GM11168 (cell line): ENCODE measurements at regions not wholly inside any gene's neighbourhood (a gene's known extent, or its start where the extent isn't known, plus 50 kb on each side); places are given as distances from the start of the nearest gene placed in this dataset.
"Not testable (repeated sequence)": the region's sequence is repeated elsewhere in the genome, so short reads cannot be mapped to it uniquely, and the experiment has no call there.

ENCODE experiments used
- in situ Hi-C: fragments of 300-500 bp; cut with MboI; formaldehyde crosslinking; loops from one replicate; pipeline ENCODE4 v1.12.0; 2022; ENCODE audit warnings: low sequenced_read_pairs; ENCODE audit not compliant: unreplicated experiment

DNA sequence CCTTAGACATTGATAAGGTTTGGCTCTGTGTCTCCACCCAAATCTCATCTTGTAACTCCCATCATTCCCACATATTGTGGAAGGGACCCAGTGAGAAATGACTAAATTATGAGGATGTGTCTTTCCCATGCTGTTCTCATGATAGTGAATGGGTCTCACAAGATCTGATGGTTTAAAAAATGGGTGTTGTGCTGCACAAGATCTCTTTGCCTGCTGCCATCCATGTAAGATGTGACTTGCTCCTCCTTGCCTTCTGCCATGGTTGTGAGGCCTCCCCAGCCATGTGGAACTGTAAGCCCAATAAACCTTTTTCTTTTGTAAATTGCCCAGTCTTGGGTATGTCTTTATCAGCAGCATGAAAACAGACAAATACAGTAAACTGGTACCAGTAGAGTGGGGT is 206.1 kb upstream of the KCND2 start:
- in situ Hi-C loops = not testable (repeated sequence)

DNA sequence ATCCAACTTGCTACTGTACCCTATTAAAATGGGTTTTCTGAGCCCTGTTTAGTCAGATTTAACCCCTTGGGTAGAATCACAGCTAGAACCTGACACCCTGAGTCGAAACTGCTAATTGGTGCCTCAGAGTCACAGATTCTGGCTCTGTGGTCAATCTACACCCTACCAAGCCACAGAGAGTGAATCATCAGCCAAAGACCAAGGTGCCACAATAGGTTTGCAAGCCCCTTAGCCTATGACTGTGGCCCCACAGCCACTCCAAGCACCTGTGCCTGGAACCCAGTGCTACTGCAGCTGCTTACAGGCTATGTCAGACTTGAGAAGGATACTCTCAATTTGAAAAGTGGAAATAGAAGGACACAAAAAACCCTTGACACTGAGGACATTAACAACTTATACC is 202.8 kb upstream of the KCND2 start:
- in situ Hi-C loops = no loop called here

DNA sequence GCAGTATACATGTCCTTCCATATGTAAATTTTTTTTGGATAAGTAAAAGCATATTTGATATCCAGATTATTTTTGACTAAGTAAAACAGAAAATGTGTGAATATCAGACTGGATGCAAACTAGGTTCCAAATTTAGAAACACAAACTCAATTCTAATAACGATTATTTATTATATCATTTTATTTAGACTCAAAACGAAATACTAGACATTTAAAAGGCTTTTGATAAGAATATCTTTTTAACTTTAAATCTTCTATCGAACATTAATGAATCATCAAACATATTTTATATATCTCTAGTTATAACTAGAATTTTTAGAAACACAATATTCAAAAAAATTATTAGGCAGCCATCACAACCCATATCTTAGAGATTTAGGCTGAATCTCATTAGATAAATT is 195.2 kb upstream of the KCND2 start:
- in situ Hi-C loops = no loop called here

DNA sequence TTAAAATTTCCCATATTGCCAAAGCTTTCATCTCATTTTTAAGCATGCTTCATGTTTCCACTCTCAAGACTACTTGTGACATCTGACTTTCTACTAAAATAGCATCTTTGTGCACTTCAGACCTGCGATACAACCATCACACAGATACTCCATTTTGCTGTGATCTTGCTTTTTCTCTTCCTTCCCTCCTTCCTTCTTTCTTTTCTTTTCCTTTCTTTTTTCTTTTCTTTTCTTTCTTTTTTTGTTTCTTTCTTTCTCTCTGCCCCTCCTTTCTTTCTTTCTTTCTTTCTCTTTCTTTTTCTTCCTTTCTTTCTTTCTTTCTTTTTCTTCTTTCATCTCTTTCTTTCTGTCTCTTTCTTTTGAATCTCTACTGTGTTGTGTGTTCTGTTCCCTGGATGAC is 194.0 kb upstream of the KCND2 start:
- in situ Hi-C loops = no loop called here

DNA sequence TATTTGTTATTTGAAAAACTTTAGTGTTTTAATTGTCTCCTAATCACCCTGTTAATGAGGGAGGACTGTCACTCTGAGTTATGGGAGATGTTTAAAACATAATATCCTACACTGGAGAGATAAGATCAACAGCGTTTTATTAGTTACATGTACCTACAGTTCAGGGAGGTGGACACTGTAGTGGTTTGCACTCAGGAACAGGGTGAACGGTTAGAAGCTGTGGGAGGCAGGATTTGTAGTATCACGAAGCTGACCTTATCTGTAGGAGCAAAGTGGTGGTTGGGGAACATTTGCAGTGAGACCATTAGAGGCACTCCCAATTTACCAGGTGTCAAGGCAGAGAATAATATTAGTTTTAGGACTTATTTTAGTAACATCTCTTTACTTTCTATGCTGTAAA is 193.3 kb upstream of the KCND2 start:
- in situ Hi-C loops = no loop called here

DNA sequence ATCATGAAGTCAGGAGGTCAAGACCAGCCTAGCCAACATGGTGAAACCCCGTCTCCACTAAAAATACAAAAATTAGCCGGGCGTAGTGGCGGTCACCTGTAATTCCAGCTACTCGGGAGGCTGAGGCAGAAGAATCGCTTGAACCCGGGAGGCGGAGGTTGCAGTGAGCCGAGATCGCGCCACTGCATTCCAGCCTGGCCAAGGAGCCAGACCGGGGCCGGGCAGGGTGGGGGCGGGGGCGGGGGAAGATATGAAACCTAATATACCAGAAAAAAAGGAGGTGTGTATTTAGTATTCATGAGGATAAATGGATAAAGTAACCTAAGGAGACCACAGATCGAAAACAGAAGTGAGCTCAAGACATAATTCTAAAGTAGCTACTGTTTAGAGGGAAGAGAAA is 186.5 kb upstream of the KCND2 start:
- in situ Hi-C loops = not testable (repeated sequence)

DNA sequence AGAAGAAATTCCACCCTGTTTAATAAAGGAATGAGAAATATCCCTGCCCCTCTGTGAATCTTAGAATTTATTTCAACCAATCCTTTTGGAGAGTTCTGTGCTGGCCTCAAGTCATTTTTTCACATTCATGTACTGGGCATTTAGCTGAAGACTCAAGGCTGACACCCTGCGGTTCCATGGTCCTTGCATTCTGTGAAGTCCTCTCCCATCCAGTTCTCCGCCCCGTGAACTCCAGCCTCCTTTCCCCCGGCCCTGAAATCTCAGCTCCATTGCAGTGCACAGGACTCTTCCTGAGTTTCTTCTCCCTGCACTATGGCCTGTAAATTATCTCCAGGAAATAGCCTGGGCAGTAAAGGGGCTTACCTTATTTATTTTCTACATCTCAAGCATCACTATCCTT is 183.0 kb upstream of the KCND2 start:
- in situ Hi-C loops = no loop called here

DNA sequence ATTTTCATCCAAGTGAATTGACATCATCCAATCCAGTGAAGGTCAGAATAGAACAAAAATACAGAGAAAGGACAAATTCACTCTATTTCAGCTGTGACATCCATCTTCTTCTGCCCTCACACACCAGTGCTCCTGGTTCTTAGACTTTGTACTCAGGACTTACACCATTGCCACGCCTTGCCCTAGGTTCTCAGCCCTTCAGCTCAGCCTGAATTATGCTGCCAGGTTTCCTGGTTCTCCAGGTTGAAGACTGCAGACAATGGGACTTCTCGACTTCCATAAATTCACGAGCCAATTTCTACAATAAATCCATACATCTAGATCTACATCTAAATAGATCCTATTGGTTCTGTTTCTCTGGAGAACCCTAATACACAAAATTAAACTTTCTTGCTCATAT is 181.2 kb upstream of the KCND2 start:
- in situ Hi-C loops = no loop called here

DNA sequence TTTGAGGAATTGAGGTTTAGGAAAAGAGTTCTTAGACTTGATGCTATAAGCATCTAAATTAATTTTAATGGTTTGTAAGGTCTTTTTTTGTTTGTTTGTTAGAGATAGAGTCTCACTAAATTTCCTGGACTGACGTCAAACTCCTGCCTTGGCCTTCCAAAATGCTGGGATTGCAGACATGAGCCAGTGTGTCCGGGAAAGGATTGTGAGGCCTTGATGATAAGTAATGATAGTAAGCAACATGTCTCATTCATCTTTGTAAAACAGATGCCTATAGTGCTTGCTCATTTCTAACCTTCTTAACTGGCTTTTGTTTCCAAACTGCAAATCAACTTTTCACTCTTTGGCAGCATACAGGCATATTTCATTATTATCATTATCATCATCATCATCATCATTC is 176.0 kb upstream of the KCND2 start:
- in situ Hi-C loops = no loop called here

DNA sequence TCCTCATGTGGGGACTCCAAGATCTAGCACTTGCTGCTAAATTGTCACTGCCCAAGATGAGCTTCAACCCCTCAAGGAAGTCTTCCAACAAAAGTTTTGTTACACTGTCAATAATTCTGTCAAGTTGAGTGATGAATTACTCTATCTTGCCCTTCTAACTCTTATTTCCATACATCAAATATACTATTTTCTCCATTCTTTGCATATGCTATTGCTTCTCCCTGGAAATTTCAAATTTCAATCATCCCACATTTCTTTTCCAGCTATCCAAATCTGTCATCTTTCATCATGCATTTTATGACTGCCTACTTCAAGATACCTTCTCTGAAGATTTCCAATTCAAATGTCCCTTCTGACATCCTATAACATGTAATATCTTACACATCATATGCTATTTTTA is 175.2 kb upstream of the KCND2 start:
- in situ Hi-C loops = no loop called here

DNA sequence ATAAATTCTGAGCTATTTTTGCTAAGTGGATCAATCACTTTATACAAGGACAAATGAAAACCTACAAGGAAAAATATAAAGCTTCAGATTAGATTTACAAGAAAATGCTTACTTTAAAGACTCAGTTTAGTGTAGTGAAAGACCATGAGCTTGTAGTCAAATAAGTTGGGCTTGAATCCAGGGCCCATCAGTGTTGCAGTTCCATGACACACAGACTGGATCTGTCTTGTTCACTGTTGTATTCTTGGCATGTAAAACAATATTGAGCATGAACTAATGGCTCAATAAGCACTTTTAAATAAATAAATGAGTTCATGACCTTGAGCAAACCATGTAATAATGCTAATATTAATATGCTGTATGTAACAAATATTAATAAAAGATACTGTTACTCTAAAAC is 164.6 kb upstream of the KCND2 start:
- in situ Hi-C loops = loop anchor here (25.0 kb wide), 1 partner anchor 1504 kb away; no protein-coding TSS in a partner anchor

DNA sequence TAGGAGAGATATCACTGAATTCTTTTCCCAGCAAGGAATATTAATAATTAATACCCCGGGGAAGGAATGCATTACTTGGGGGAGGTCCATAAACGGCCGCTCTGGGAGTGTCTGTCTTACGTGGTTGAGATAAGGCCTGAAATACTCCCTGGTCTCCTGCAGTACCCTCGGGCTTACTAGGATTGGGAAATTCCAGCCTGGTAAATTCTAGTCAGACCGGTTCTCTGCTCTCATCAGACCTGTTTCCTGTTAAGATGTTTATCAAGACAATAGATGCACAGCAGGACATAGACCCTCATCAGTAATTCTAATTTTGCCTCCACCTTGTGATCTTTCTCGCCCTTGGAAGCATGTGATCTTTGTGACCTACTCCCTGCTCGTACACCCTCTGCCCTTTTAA is 162.8 kb upstream of the KCND2 start:
- in situ Hi-C loops = loop anchor here (25.0 kb wide), 1 partner anchor 1502 kb away; no protein-coding TSS in a partner anchor

DNA sequence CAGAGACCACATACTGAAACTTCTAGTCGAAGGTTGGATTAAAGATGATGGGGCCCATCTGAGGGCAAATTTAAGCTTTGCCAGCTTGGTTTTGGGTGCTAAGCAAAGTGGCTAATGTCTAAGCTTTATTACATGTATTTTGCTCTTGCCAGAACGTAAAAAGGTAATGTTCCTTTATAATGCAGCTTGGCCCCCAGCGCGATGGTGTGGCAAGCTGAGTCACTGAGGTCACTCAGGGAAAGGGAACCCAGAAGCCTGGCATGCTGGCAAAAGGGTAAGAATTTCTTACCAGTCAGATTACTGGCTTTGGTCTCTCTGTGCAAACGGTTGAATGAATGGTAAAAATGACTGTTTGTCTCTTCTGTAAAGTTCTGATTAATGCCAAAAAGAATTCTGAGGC is 158.3 kb upstream of the KCND2 start:
- in situ Hi-C loops = loop anchor here (25.0 kb wide), 1 partner anchor 1498 kb away; no protein-coding TSS in a partner anchor

DNA sequence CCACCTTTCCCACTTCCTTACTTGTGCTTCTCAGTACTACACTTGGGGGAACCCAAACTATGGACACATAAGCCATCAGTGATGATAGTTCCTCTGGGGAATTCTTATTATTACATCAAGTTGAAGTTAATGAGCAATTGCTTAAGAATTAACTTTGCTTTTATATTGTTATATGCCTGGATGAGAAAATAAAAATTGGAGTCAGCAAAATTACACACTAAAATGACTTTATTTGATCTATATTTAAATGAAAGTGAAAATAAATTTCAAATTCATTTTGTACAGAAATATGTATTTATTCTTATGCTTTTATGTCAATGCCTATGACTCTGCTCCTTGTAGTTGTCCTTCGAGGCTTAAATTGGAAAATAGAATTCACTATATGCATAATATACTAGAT is 149.4 kb upstream of the KCND2 start:
- in situ Hi-C loops = loop anchor here (25.0 kb wide), 1 partner anchor 1489 kb away; no protein-coding TSS in a partner anchor

DNA sequence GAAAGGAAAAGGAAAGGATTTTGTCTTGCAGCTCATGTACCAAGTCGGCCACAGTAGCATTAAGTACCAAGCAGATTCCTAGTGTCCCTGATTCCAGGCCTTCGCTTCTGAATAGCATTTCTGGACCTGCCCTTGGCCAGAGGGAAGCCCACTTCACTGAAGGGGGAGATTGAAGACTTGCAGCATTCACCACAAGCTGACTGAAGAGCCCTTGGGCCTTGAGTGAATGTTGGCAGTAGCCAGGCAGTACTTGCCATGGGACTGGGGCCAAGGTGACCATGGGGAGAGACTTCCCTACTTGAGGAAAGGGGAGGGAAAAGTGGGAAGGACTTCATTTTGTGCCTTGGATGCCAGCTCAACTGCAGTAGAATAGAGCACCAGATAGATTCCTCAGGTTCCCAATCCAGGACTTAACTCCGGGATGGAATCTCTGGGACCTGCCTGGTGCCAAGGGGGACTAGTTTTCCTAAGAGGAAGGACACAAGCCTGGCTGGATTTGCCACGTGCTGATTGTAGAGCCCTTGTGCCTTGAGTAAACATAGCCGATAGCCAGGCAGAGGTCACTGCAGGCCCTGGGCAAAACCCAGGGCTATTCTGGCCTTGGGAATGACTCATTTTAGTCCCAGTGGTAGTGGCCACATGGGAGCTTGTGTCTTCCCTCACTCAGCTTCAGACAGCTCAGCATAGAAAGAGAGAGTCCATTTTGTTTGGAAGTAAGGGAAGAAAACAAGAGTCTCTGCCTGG is 141.7 kb upstream of the KCND2 start:
- in situ Hi-C loops = no loop called here

DNA sequence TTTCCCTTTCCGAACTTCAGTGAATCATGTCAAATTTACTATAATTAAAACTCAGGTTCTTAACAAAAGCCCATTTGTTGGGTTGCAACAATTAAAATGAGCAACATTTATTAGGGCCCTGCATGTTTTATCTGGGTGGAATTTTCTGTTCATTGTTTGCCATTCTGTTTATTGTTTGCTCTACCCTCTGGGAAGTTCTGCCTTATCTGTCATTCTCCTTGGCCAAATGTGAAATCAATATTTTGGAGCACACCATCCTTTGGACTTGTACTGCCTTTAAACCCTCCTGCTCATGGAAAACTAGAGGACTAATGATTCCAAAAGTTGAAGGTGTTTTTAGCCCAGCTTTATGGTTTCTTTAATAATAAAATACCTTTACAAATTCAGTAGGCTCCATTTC is 134.5 kb upstream of the KCND2 start:
- in situ Hi-C loops = no loop called here

DNA sequence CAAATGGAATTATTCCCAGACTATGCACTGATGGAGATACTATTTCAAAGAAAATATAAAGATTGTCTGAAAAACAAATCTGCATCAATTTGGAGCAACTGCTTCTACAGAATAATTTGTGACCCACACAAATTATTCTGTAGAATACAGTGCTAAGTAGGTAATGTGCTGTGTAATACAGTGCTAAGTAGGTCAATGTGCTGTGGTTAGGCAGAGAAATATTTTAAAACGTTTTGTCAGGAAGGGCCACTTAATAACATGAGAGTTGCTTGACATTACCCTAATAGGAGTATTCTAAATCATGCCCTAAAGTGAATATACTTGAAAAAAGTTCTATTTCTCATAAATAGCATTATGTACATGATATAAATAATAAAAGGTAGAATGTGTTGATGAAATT is 116.5 kb upstream of the KCND2 start:
- in situ Hi-C loops = no loop called here

DNA sequence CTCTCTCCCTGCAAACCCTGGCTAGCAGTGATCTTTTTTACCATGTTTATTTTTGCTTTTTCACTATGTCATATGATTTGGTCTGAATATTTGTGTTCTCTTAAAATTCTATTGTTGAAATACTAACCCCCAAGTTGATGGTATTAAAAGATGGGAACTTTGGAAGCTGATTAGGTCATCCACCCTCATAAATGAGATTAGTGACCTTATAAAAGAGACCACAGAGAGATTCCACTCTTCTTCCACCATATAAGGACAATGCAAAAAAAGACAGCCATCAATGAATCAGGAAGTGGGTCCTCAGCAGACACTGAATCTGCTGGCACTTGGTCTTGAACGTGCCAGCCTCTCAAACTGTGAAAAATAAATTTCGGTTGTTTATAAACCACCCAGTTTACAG is 112.8 kb upstream of the KCND2 start:
- in situ Hi-C loops = no loop called here

DNA sequence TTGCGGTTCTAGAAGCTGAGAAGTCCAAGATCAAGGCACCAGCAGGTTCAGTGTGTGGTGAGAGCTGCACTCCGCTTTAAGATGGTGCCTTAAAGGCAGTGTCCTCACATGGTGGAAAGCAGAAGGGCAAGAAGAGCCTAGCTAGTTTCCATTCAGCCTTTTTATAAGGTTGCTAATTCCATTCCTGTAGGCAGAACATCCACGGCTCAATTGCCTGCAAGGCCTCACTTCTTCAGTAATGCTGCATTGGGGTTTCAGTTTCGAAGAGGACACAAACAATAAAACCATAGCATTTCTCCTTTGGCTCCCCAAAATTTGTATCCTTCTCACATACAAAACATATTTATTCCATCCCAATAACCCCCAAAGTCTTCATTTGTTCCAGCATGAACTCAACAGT is 109.5 kb upstream of the KCND2 start:
- in situ Hi-C loops = no loop called here

DNA sequence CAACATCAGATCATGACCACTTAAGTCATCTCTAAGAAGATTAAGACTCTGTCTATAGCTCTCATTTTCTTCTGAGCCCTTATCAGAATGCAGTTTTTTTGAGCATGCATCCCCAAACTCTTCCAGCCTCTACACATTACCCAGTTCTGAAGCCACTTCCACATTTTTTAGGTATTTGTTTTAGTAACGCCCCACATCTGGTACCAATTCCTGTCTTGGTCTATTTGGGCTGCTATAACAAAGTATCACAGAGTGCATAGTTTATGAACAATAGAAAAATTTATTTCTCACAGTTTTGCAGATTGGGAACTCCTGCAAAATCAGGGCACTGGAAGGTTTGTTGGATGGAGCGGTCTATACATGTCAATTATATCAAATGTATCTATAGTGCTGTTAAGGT is 107.7 kb upstream of the KCND2 start:
- in situ Hi-C loops = no loop called here

DNA sequence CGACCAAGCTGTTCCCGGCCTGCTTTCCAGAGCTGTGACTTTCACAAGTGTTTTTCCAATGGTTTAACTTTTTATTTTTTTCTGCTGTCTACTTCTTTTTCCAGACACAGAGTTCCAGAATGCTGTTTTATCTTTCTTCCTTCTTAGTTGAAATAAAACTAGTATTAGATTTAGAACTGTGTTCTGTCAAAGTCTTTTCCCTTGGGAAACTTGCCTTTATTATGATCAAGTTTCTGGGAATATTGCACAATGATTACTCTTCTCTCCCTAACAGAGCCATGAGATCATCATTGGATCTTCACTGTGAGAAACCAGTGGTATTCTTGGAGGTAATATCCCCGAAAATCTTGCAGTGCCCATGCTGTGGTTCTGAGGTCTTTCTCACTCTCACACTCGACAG is 104.9 kb upstream of the KCND2 start:
- in situ Hi-C loops = no loop called here

DNA sequence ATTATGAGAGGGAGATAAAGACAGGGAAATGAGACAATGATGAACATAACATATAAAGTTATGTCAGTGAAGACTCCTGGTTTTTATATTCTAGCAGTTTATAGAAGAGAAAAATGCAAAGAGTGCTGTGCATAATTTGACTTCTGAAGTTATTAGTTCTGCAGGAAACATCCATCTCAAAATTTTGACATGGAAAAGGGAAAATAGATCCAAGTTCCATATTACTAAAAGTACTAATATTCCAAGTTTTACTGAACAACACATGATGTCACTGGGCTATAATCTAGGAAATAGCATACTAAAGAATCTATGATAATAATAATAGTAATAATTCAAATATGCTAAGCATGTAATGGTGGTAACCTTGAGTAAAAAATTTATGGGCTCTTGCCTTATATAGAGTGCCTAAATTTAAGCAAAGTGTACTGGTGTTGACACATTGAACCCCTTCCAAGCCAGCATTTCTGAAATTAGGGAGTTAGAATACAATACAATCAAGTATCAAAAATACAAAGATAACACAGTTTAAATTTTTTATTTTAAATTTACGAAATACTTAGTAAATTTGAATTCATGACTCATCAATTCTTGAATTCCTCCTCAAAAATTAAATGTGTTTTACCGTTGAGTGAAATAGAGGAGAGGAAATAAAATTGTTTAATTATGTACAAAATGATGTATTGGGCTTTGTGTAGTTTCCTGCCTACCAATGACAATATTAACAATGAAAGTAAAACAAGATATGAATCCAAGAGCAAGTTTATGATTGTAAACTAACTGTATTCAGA is 102.8 kb upstream of the KCND2 start:
- in situ Hi-C loops = no loop called here
